22Rv1 (cell line): ENCODE measurements at regions not wholly inside any gene's neighbourhood (a gene's known extent, or its start where the extent isn't known, plus 50 kb on each side); places are given as distances from the start of the nearest gene placed in this dataset.
"Not testable (repeated sequence)": the region's sequence is repeated elsewhere in the genome, so short reads cannot be mapped to it uniquely, and the experiment has no call there.

Experiments used
- ZFX ChIP-seq: fragments of 450-650 bp; IDR thresholded peaks from 2 replicates; pipeline ENCODE4 v1.6.1; 2017; ENCODE audit warnings: antibody characterized with exemption, borderline replicate concordance
- TF ChIP-seq, protein P1 (sequence below): fragments of 450-650 bp; IDR thresholded peaks from 2 replicates; pipeline ENCODE4 v1.5.1; 2017; ENCODE audit warnings: mild to moderate bottlenecking

DNA sequence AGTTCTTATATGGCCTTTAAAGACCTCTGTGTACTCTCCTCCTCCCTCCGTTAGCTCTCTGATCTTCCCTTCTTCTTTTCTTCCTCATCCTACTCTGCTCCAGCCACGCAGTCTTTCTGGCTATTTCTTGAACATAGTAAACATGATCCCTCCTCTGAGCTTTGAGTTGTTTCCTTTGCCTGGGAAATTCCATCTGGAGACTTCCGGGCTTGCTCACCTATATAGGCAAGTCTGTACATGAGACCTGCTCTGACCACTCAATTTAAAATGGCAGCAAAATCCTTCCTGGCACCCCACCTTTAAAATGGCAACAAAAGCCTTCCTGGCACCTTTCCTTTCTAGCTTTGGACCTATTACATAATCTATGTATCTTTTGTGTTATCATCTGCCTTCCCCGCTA is 517.6 kb downstream of the TTLL7 start:
- TF ChIP-seq, protein P1, sequence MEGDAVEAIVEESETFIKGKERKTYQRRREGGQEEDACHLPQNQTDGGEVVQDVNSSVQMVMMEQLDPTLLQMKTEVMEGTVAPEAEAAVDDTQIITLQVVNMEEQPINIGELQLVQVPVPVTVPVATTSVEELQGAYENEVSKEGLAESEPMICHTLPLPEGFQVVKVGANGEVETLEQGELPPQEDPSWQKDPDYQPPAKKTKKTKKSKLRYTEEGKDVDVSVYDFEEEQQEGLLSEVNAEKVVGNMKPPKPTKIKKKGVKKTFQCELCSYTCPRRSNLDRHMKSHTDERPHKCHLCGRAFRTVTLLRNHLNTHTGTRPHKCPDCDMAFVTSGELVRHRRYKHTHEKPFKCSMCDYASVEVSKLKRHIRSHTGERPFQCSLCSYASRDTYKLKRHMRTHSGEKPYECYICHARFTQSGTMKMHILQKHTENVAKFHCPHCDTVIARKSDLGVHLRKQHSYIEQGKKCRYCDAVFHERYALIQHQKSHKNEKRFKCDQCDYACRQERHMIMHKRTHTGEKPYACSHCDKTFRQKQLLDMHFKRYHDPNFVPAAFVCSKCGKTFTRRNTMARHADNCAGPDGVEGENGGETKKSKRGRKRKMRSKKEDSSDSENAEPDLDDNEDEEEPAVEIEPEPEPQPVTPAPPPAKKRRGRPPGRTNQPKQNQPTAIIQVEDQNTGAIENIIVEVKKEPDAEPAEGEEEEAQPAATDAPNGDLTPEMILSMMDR: not testable (repeated sequence)
- not testable (repeated sequence) for TF ChIP-seq ZFX
